Keratinocyte (primary cell): ENCODE measurements at regions not wholly inside any gene's neighbourhood (a gene's known extent, or its start where the extent isn't known, plus 50 kb on each side); places are given as distances from the start of the nearest gene placed in this dataset.

ENCODE experiments used
- CTCF ChIP-seq, 3 experiments: IDR thresholded peaks in 1 of 3; conservative IDR thresholded peaks in 1 of 3; optimal IDR thresholded peaks in 1 of 3; 2 replicates in 2 of 3; 3 replicates in 1 of 3; pipeline versions ENCODE3 to v1.5.1; 2011; ENCODE audit warnings: low read length in 3 of 3, mild to moderate bottlenecking in 3 of 3, moderate library complexity in 2 of 3, control low read depth in 1 of 3, inconsistent platforms in 1 of 3; ENCODE audit not compliant: insufficient read depth in 2 of 3; ENCODE audit errors: extremely low read depth in 1 of 3
- EZH2 ChIP-seq: IDR thresholded peaks from one replicate; pipeline ENCODE4 v1.6.1; 2012; ENCODE audit warnings: inconsistent platforms, mild to moderate bottlenecking, low read length, moderate library complexity

- TF ChIP-seq CTCF (optimal IDR thresholded peaks at IDR 0.05 in 1 of 3, IDR thresholded peaks at IDR 0.05 in 1 of 3, conservative IDR thresholded peaks at IDR 0.05 in 1 of 3; ENCODE audit: extremely low read depth in 1 of 3, insufficient read depth in 2 of 3, low read length in 3 of 3): no peak
- TF ChIP-seq EZH2: no peak
These were observed 129.6 kb downstream of the ZNF330 start for GRCh38 chr4:141350122-141350905.
